Hepatocyte (in vitro differentiated cells): ENCODE measurements at regions not wholly inside any gene's neighbourhood (a gene's known extent, or its start where the extent isn't known, plus 50 kb on each side); places are given as distances from the start of the nearest gene placed in this dataset.

Experiments
- DNase-seq: peaks from one replicate; pipeline ENCODE4 v3.0.0-alpha.2; 2016; ENCODE audit warnings: low spot score
- H2AFZ ChIP-seq: fragments of 200-600 bp; sonication (generic); 2 replicates; pipeline ENCODE4 v1.6.0; 2016; ENCODE audit warnings: antibody characterized with exemption, mild to moderate bottlenecking
- H3K27ac ChIP-seq: fragments of 200-600 bp; sonication (generic); 2 replicates; pipeline ENCODE4 v1.5.1; 2016; ENCODE audit warnings: mild to moderate bottlenecking
- H3K27me3 ChIP-seq: fragments of 200-600 bp; sonication (generic); 2 replicates; pipeline ENCODE4 v1.6.1; 2016
- H3K36me3 ChIP-seq: fragments of 200-600 bp; sonication (generic); replicated peaks from 2 replicates; pipeline ENCODE4 v1.5.1; 2016; ENCODE audit warnings: low read depth; ENCODE audit not compliant: insufficient read depth
- H3K4me1 ChIP-seq: fragments of 200-600 bp; sonication (generic); 2 replicates; pipeline ENCODE4 v1.5.1; 2016; ENCODE audit warnings: mild to moderate bottlenecking, moderate library complexity; ENCODE audit not compliant: insufficient read depth
- H3K4me2 ChIP-seq: fragments of 200-600 bp; sonication (generic); 2 replicates; pipeline ENCODE4 v1.6.0; 2016
- H3K4me3 ChIP-seq: fragments of 200-600 bp; sonication (generic); 2 replicates; pipeline ENCODE4 v1.5.1; 2016; ENCODE audit warnings: mild to moderate bottlenecking
- H3K79me2 ChIP-seq: fragments of 200-600 bp; sonication (generic); 2 replicates; pipeline ENCODE4 v1.6.0; 2017; ENCODE audit warnings: mild to moderate bottlenecking
- H3K9me2 ChIP-seq: fragments of 200-600 bp; sonication (generic); replicated peaks from 2 replicates; pipeline ENCODE4 v1.6.0; 2017; ENCODE audit warnings: mild to moderate bottlenecking; ENCODE audit not compliant: insufficient read depth
- H3K9me3 ChIP-seq: fragments of 200-600 bp; sonication (generic); 2 replicates; pipeline ENCODE4 v1.5.1; 2016; ENCODE audit warnings: low read depth, mild to moderate bottlenecking
- H4K20me1 ChIP-seq: fragments of 200-600 bp; sonication (generic); 2 replicates; pipeline ENCODE4 v1.6.0; 2016; ENCODE audit warnings: mild to moderate bottlenecking; ENCODE audit not compliant: insufficient read depth, poor library complexity, severe bottlenecking
- CTCF ChIP-seq: fragments of 200-600 bp; sonication (generic); IDR thresholded peaks from 2 replicates; pipeline ENCODE4 v1.5.1; 2016; ENCODE audit warnings: antibody characterized with exemption, mild to moderate bottlenecking; ENCODE audit not compliant: poor library complexity
- EZH2 ChIP-seq: fragments of 200-600 bp; sonication (generic); IDR thresholded peaks from 2 replicates; pipeline ENCODE4 v1.6.1; 2016; ENCODE audit warnings: antibody characterized with exemption, mild to moderate bottlenecking, borderline replicate concordance
- EZH2phosphoT487 ChIP-seq: fragments of 200-600 bp; sonication (generic); IDR thresholded peaks from one replicate; pipeline ENCODE4 v1.6.1; 2018; ENCODE audit warnings: antibody characterized with exemption, mild to moderate bottlenecking, low read depth, moderate library complexity; ENCODE audit not compliant: unreplicated experiment, severe bottlenecking
- WGBS: methylation state at CpG from one replicate; pipeline ENCODE4 v1.1.6; 2016; ENCODE audit warnings: low lambda C conversion rate; ENCODE audit errors: missing lambda C conversion rate; 5-methylcytosine and 5-hydroxymethylcytosine counted together

GRCh38 chr12:87150969-87151662 is 878.1 kb downstream of the C12orf50 start:
- H3K36me3 ChIP-seq: no peaks in the 10 kb centered on the region
- TF ChIP-seq CTCF (no peak), EZH2 (no peak), EZH2phosphoT487 (no peak)
- no peaks in the 10 kb centered on the region for H3K4me1 ChIP-seq
- peak; percentile 45 for DNase-seq
- H3K4me2 ChIP-seq: no peak overlapping the region
- 68% methylated on average over 2 of the region's 2 CpGs for WGBS
- peak overlapping the region; percentile 22 for H2AFZ ChIP-seq
- H3K27me3 ChIP-seq: no peaks in the 10 kb centered on the region
- H3K9me3 ChIP-seq: no peaks in the 10 kb centered on the region
- no peaks in the 10 kb centered on the region for H3K79me2 ChIP-seq
- H3K27ac ChIP-seq: peak overlapping the region; percentile 56
- H4K20me1 ChIP-seq: no peaks in the 10 kb centered on the region
- H3K4me3 ChIP-seq: no peak overlapping the region
- no peaks in the 10 kb centered on the region for H3K9me2 ChIP-seq

- Histone ChIP-seq H3K4me2 (no peak overlapping the region), H3K79me2 (no peaks in the 10 kb centered on the region)
- TF ChIP-seq EZH2phosphoT487 (no peak), EZH2 (no peak), CTCF (no peak)
Measured at GRCh38 chr12:87142342-87142741, 886.2 kb upstream of the MGAT4C start.

GRCh38 chr12:87141091-87141490 is 884.9 kb upstream of the MGAT4C start:
- Histone ChIP-seq H3K79me2 (no peaks in the 10 kb centered on the region), H3K36me3 (no peaks in the 10 kb centered on the region), H4K20me1 (no peaks in the 10 kb centered on the region), H2AFZ (no peak overlapping the region), H3K4me1 (no peaks in the 10 kb centered on the region), H3K27ac (no peak overlapping the region), H3K9me3 (no peaks in the 10 kb centered on the region), H3K9me2 (no peaks in the 10 kb centered on the region), H3K4me2 (no peak overlapping the region), H3K27me3 (no peaks in the 10 kb centered on the region), H3K4me3 (no peak overlapping the region)
- no peak for TF ChIP-seq EZH2
- no peak for TF ChIP-seq EZH2phosphoT487
- TF ChIP-seq CTCF: no peak
- no peak for DNase-seq

More at GRCh38 chr12:87142342-87142741, 886.2 kb upstream of the MGAT4C start:
- H3K9me2 ChIP-seq: no peaks in the 10 kb centered on the region
- no peak overlapping the region for H2AFZ ChIP-seq
- H3K27me3 ChIP-seq: no peaks in the 10 kb centered on the region
- H3K9me3 ChIP-seq: no peaks in the 10 kb centered on the region
- H3K4me1 ChIP-seq: no peaks in the 10 kb centered on the region
- H4K20me1 ChIP-seq: no peaks in the 10 kb centered on the region
- no peak overlapping the region for H3K27ac ChIP-seq
- no peak overlapping the region for H3K4me3 ChIP-seq
- H3K36me3 ChIP-seq: no peaks in the 10 kb centered on the region
- no peak for DNase-seq

GRCh38 chr12:87140262-87140661 is 884.1 kb upstream of the MGAT4C start:
- H3K79me2 ChIP-seq: no peaks in the 10 kb centered on the region
- no peaks in the 10 kb centered on the region for H4K20me1 ChIP-seq
- no peak overlapping the region for H2AFZ ChIP-seq
- H3K36me3 ChIP-seq: no peaks in the 10 kb centered on the region
- no peaks in the 10 kb centered on the region for H3K9me2 ChIP-seq
- TF ChIP-seq CTCF: no peak
- TF ChIP-seq EZH2phosphoT487: no peak
- no peak for TF ChIP-seq EZH2
- 80% methylated on average over 1 of the region's 1 CpG for WGBS
- H3K27me3 ChIP-seq: no peaks in the 10 kb centered on the region
- H3K4me3 ChIP-seq: no peak overlapping the region
- no peaks in the 10 kb centered on the region for H3K4me1 ChIP-seq
- H3K4me2 ChIP-seq: no peak overlapping the region
- no peaks in the 10 kb centered on the region for H3K9me3 ChIP-seq
- H3K27ac ChIP-seq: no peak overlapping the region
- peak; percentile 11 for DNase-seq
